ENCODE measurements at regions not wholly inside any gene's neighbourhood (a gene's known extent, or its start where the extent isn't known, plus 50 kb on each side); places are given as distances from the start of the nearest gene placed in this dataset.
A peak's percentile ranks its signal among the peaks of the same experiment; 100 is the strongest.
"Not testable (repeated sequence)": the region's sequence is repeated elsewhere in the genome, so short reads cannot be mapped to it uniquely, and the experiment has no call there.

- not testable (repeated sequence) for H3K4me1 ChIP-seq (ENCODE audit: control insufficient read depth, insufficient read depth, low read length, poor library complexity, severe bottlenecking); H3K27ac ChIP-seq (ENCODE audit: insufficient read depth, low read length, poor library complexity, severe bottlenecking); H3K27me3 ChIP-seq (replicated peaks; ENCODE audit: control insufficient read depth, insufficient read depth, low read length, poor library complexity, severe bottlenecking); H3K36me3 ChIP-seq (ENCODE audit: control insufficient read depth, insufficient read depth, low read length); H3K4me3 ChIP-seq (ENCODE audit: insufficient read depth, low read depth, low read length, poor library complexity, severe bottlenecking); H3K9me3 ChIP-seq (ENCODE audit: control insufficient read depth, low read length); DNase-seq
Observed at GRCh38 chr20:30164389-30164788, 1093.1 kb upstream of the DEFB115 start.

GRCh38 chr20:30167540-30167939 is 1089.9 kb upstream of the DEFB115 start:
- DNase-seq = no peak
- Histone ChIP-seq H3K27ac (ENCODE audit: insufficient read depth, low read length, poor library complexity, severe bottlenecking) (no peak overlapping the region), H3K9me3 (ENCODE audit: control insufficient read depth, low read length) (no peaks in the 10 kb centered on the region), H3K4me3 (ENCODE audit: insufficient read depth, low read depth, low read length, poor library complexity, severe bottlenecking) (no peak overlapping the region), H3K27me3 (replicated peaks; ENCODE audit: control insufficient read depth, insufficient read depth, low read length, poor library complexity, severe bottlenecking) (no peaks in the 10 kb centered on the region), H3K4me1 (ENCODE audit: control insufficient read depth, insufficient read depth, low read length, poor library complexity, severe bottlenecking) (no peaks in the 10 kb centered on the region), H3K36me3 (ENCODE audit: control insufficient read depth, insufficient read depth, low read length) (no peaks in the 10 kb centered on the region)

- peak in 2 of 3 donors; percentile 10 to 15 for DNase-seq
- no peak overlapping the region for H3K27ac ChIP-seq (ENCODE audit: insufficient read depth, low read length, poor library complexity, severe bottlenecking)
Observed at GRCh38 chr20:30168025-30168799, 1089.3 kb upstream of the DEFB115 start.

GRCh38 chr20:30168800-30169138 is 1088.7 kb upstream of the DEFB115 start:
- no peak for DNase-seq
- Histone ChIP-seq H3K4me3 (ENCODE audit: insufficient read depth, low read depth, low read length, poor library complexity, severe bottlenecking) (no peak overlapping the region), H3K27ac (ENCODE audit: insufficient read depth, low read length, poor library complexity, severe bottlenecking) (no peak overlapping the region), H3K9me3 (ENCODE audit: control insufficient read depth, low read length) (no peaks in the 10 kb centered on the region), H3K4me1 (ENCODE audit: control insufficient read depth, insufficient read depth, low read length, poor library complexity, severe bottlenecking) (no peaks in the 10 kb centered on the region), H3K27me3 (replicated peaks; ENCODE audit: control insufficient read depth, insufficient read depth, low read length, poor library complexity, severe bottlenecking) (no peaks in the 10 kb centered on the region), H3K36me3 (ENCODE audit: control insufficient read depth, insufficient read depth, low read length) (no peaks in the 10 kb centered on the region)

More at GRCh38 chr20:30168025-30168799, 1089.3 kb upstream of the DEFB115 start:
- Histone ChIP-seq H3K27me3 (replicated peaks; ENCODE audit: control insufficient read depth, insufficient read depth, low read length, poor library complexity, severe bottlenecking) (no peaks in the 10 kb centered on the region), H3K4me1 (ENCODE audit: control insufficient read depth, insufficient read depth, low read length, poor library complexity, severe bottlenecking) (no peaks in the 10 kb centered on the region), H3K4me3 (ENCODE audit: insufficient read depth, low read depth, low read length, poor library complexity, severe bottlenecking) (no peak overlapping the region), H3K36me3 (ENCODE audit: control insufficient read depth, insufficient read depth, low read length) (no peaks in the 10 kb centered on the region), H3K9me3 (ENCODE audit: control insufficient read depth, low read length) (no peaks in the 10 kb centered on the region)

GRCh38 chr20:30175681-30176080 is 1081.8 kb upstream of the DEFB115 start:
- no peaks in the 10 kb centered on the region for H3K4me1 ChIP-seq (ENCODE audit: control insufficient read depth, insufficient read depth, low read length, poor library complexity, severe bottlenecking)
- no peaks in the 10 kb centered on the region for H3K36me3 ChIP-seq (ENCODE audit: control insufficient read depth, insufficient read depth, low read length)
- no peak for DNase-seq
- no peaks in the 10 kb centered on the region for H3K9me3 ChIP-seq (ENCODE audit: control insufficient read depth, low read length)
- H3K27ac ChIP-seq (ENCODE audit: insufficient read depth, low read length, poor library complexity, severe bottlenecking) = no peak overlapping the region
- no peaks in the 10 kb centered on the region for H3K27me3 ChIP-seq (replicated peaks; ENCODE audit: control insufficient read depth, insufficient read depth, low read length, poor library complexity, severe bottlenecking)
- H3K4me3 ChIP-seq (ENCODE audit: insufficient read depth, low read depth, low read length, poor library complexity, severe bottlenecking) = no peak overlapping the region

GRCh38 chr20:30183124-30183523 is 1074.3 kb upstream of the DEFB115 start:
- H3K27ac ChIP-seq (ENCODE audit: insufficient read depth, low read length, poor library complexity, severe bottlenecking); DNase-seq; H3K4me1 ChIP-seq (ENCODE audit: control insufficient read depth, insufficient read depth, low read length, poor library complexity, severe bottlenecking); H3K9me3 ChIP-seq (ENCODE audit: control insufficient read depth, low read length); H3K4me3 ChIP-seq (ENCODE audit: insufficient read depth, low read depth, low read length, poor library complexity, severe bottlenecking); H3K36me3 ChIP-seq (ENCODE audit: control insufficient read depth, insufficient read depth, low read length); H3K27me3 ChIP-seq (replicated peaks; ENCODE audit: control insufficient read depth, insufficient read depth, low read length, poor library complexity, severe bottlenecking): not testable (repeated sequence)

- not testable (repeated sequence) for H3K9me3 ChIP-seq (ENCODE audit: control insufficient read depth, low read length); H3K36me3 ChIP-seq (ENCODE audit: control insufficient read depth, insufficient read depth, low read length); H3K4me3 ChIP-seq (ENCODE audit: insufficient read depth, low read depth, low read length, poor library complexity, severe bottlenecking); H3K27ac ChIP-seq (ENCODE audit: insufficient read depth, low read length, poor library complexity, severe bottlenecking); H3K27me3 ChIP-seq (replicated peaks; ENCODE audit: control insufficient read depth, insufficient read depth, low read length, poor library complexity, severe bottlenecking); H3K4me1 ChIP-seq (ENCODE audit: control insufficient read depth, insufficient read depth, low read length, poor library complexity, severe bottlenecking); DNase-seq
Observed at GRCh38 chr20:30191785-30192184, 1065.7 kb upstream of the DEFB115 start.

- H3K4me3 ChIP-seq (ENCODE audit: insufficient read depth, low read depth, low read length, poor library complexity, severe bottlenecking); H3K9me3 ChIP-seq (ENCODE audit: control insufficient read depth, low read length); DNase-seq; H3K27me3 ChIP-seq (replicated peaks; ENCODE audit: control insufficient read depth, insufficient read depth, low read length, poor library complexity, severe bottlenecking); H3K27ac ChIP-seq (ENCODE audit: insufficient read depth, low read length, poor library complexity, severe bottlenecking); H3K36me3 ChIP-seq (ENCODE audit: control insufficient read depth, insufficient read depth, low read length); H3K4me1 ChIP-seq (ENCODE audit: control insufficient read depth, insufficient read depth, low read length, poor library complexity, severe bottlenecking): not testable (repeated sequence)
Observed at GRCh38 chr20:30234477-30234876, 1023.0 kb upstream of the DEFB115 start.

- not testable (repeated sequence) for H3K27me3 ChIP-seq (replicated peaks; ENCODE audit: control insufficient read depth, insufficient read depth, low read length, poor library complexity, severe bottlenecking); H3K4me3 ChIP-seq (ENCODE audit: insufficient read depth, low read depth, low read length, poor library complexity, severe bottlenecking); DNase-seq; H3K36me3 ChIP-seq (ENCODE audit: control insufficient read depth, insufficient read depth, low read length); H3K4me1 ChIP-seq (ENCODE audit: control insufficient read depth, insufficient read depth, low read length, poor library complexity, severe bottlenecking); H3K9me3 ChIP-seq (ENCODE audit: control insufficient read depth, low read length); H3K27ac ChIP-seq (ENCODE audit: insufficient read depth, low read length, poor library complexity, severe bottlenecking)
Observed at GRCh38 chr20:30275073-30275472, 982.4 kb upstream of the DEFB115 start.

GRCh38 chr20:30281584-30282197 is 975.8 kb upstream of the DEFB115 start:
- no peak for DNase-seq
- no peak overlapping the region for H3K27ac ChIP-seq (ENCODE audit: insufficient read depth, low read length, poor library complexity, severe bottlenecking)
- no peaks in the 10 kb centered on the region for H3K9me3 ChIP-seq (ENCODE audit: control insufficient read depth, low read length)

More at GRCh38 chr20:30281584-30282197, 975.8 kb upstream of the DEFB115 start:
- H3K27me3 ChIP-seq (replicated peaks; ENCODE audit: control insufficient read depth, insufficient read depth, low read length, poor library complexity, severe bottlenecking) = no peaks in the 10 kb centered on the region
- no peak overlapping the region for H3K4me3 ChIP-seq (ENCODE audit: insufficient read depth, low read depth, low read length, poor library complexity, severe bottlenecking)
- no peaks in the 10 kb centered on the region for H3K4me1 ChIP-seq (ENCODE audit: control insufficient read depth, insufficient read depth, low read length, poor library complexity, severe bottlenecking)
- H3K36me3 ChIP-seq (ENCODE audit: control insufficient read depth, insufficient read depth, low read length) = no peaks in the 10 kb centered on the region

All from effector memory CD4-positive, alpha-beta T cell (primary cell).